ENCODE measurements at regions not wholly inside any gene's neighbourhood (a gene's known extent, or its start where the extent isn't known, plus 50 kb on each side); places are given as distances from the start of the nearest gene placed in this dataset.

DNA sequence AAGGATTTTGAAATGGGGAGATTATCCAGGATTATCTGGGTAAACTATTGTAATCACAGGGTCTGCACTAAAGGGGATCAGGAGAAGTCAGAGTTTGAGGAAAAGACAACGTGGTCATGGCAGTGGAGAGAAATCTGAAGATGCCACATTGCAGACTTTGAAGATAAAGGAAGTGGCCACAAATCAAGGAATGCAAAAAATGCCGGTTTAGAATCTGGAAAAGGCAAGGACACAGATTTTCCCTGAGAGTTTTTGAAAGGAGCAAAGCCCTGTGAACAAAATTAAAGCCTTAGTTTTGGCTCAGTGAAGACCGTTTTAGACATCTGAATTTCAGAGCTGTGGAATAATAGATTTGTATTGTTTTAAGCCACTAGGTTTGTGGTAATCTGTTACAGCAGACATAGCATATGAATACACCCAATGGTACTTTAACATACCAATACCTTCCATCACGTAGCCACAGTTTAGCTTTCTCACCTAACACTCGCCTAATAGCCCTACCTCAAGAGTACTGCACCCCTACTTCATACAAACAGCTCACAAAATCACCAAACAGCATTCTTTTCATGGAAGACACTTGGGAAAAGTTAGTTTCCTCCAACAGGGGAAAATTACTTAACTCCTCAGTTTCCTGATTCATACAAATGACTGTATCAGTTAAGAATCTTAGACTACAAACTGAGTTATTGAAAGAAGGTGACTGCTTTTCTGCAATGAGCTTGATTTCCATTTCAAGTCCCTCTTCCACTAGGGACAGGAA is 446.5 kb downstream of the INHBA start:
- TF ChIP-seq, protein P1, sequence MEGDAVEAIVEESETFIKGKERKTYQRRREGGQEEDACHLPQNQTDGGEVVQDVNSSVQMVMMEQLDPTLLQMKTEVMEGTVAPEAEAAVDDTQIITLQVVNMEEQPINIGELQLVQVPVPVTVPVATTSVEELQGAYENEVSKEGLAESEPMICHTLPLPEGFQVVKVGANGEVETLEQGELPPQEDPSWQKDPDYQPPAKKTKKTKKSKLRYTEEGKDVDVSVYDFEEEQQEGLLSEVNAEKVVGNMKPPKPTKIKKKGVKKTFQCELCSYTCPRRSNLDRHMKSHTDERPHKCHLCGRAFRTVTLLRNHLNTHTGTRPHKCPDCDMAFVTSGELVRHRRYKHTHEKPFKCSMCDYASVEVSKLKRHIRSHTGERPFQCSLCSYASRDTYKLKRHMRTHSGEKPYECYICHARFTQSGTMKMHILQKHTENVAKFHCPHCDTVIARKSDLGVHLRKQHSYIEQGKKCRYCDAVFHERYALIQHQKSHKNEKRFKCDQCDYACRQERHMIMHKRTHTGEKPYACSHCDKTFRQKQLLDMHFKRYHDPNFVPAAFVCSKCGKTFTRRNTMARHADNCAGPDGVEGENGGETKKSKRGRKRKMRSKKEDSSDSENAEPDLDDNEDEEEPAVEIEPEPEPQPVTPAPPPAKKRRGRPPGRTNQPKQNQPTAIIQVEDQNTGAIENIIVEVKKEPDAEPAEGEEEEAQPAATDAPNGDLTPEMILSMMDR (IDR thresholded peaks at IDR 0.05): no peak
- Histone ChIP-seq H3K4me1 (no peaks in the 10 kb centered on the region), H3K27me3 (ENCODE audit: low read depth) (no peaks in the 10 kb centered on the region), H3K9me3 (no peaks in the 10 kb centered on the region), H3K27ac (no peak overlapping the region), H3K36me3 (no peaks in the 10 kb centered on the region), H3K4me3 (no peak overlapping the region)
- intact Hi-C loops (cut with DNase I): no loop called here
- no peak for DNase-seq
- ATAC-seq: no peak

DNA sequence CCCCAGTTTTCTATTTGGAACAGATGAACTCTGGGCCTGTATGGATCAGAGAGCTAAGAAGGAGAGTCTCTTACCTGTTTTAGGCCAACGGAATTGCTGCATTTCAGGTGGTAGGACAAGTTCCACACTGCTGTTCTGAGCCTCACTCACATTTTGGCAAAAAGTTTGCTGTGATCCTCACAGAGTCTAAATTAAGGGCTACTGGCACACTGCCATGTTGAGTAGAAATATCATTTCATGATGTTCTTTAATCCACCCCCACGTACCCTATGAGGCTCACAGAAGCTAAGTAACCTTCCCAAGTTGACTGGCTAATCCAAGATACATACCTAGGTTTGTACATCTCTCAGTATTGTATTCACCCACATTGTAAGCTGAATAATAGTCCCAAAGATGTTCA is 447.2 kb downstream of the INHBA start:
- Histone ChIP-seq H3K4me1 (no peaks in the 10 kb centered on the region), H3K36me3 (no peaks in the 10 kb centered on the region)
- no peak for ATAC-seq

DNA sequence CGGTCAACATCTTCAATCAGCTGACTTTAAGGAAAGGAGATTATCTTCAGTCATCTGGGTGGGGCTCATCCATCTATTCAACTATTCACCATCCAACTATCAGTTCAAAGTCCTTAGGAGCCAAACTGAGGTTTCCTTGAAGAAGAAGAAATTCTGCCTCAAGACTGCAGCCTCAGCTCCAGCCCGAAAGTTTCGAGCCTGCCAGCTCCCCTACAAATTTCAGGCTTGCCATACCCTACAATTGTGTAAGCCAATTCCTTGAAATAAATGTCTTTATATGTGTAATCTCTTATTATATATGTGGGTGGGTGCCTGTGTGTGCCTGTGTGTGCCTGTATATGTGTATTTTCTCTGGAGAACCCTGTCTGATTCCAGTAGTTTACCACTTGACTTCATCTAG is 447.8 kb downstream of the INHBA start:
- TF ChIP-seq, protein P1 (IDR thresholded peaks at IDR 0.05): no peak

More for the DNA sequence above, 447.2 kb downstream of the INHBA start:
- H3K4me3 ChIP-seq: no peak overlapping the region
- no peaks in the 10 kb centered on the region for H3K27me3 ChIP-seq (ENCODE audit: low read depth)
- intact Hi-C loops (cut with DNase I): no loop called here
- H3K9me3 ChIP-seq: no peaks in the 10 kb centered on the region
- H3K27ac ChIP-seq: no peak overlapping the region
- DNase-seq: no peak
- TF ChIP-seq, protein P1 (IDR thresholded peaks at IDR 0.05): no peak

DNA sequence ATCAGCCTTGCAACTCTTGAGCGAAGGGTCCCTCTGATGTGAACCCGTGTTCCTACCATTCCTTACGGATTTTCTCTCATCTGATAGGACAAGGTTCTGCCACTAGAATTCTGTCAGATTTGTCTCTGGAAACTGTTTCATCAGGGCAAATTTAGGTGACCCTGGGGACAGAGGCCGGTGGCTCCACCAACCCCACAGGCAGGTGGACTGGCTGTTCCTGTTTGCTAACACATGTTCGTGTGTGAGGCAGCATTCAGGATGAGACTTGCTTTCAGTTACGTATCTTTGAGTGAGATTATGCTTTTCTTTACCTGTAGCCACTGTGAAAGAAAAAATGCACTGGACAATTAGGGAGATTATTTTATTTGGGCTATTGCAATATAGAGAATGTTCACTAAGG is 449.9 kb downstream of the INHBA start:
- TF ChIP-seq, protein P1 (IDR thresholded peaks at IDR 0.05): no peak

More for the DNA sequence above, 447.8 kb downstream of the INHBA start:
- Histone ChIP-seq H3K27me3 (ENCODE audit: low read depth) (no peaks in the 10 kb centered on the region), H3K4me3 (no peak overlapping the region), H3K9me3 (no peaks in the 10 kb centered on the region), H3K27ac (no peak overlapping the region), H3K4me1 (no peaks in the 10 kb centered on the region), H3K36me3 (no peaks in the 10 kb centered on the region)
- ATAC-seq (no peak), DNase-seq (no peak)
- intact Hi-C loops (cut with DNase I): no loop called here

DNA sequence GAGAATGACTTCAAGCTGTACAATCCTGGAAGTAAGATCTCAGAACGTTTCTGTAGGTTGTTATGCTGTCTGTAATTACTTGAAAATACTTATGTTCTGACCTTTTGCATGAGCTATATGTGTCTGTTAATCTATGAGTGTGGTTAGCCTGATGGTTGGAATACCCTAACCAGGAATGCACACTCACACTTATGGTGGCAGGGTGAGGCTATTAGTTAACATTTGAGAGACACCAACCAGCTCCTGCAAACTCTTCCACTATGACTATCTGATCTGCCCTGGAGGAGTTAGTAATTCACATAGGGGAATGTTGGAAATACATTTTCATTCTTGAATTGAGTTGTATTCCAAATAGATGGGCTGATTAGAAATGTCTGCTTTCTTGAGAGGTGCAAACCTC is 450.3 kb downstream of the INHBA start:
- Histone ChIP-seq H3K9me3 (no peaks in the 10 kb centered on the region), H3K27me3 (ENCODE audit: low read depth) (no peaks in the 10 kb centered on the region), H3K4me3 (no peak overlapping the region), H3K27ac (no peak overlapping the region), H3K4me1 (no peaks in the 10 kb centered on the region), H3K36me3 (no peaks in the 10 kb centered on the region)
- ATAC-seq (no peak), DNase-seq (no peak)
- intact Hi-C loops (cut with DNase I): no loop called here
- TF ChIP-seq, protein P1 (IDR thresholded peaks at IDR 0.05): no peak

More for the DNA sequence above, 449.9 kb downstream of the INHBA start:
- Histone ChIP-seq H3K9me3 (no peaks in the 10 kb centered on the region), H3K36me3 (no peaks in the 10 kb centered on the region), H3K27ac (no peak overlapping the region), H3K4me3 (no peak overlapping the region), H3K4me1 (no peaks in the 10 kb centered on the region), H3K27me3 (ENCODE audit: low read depth) (no peaks in the 10 kb centered on the region)
- DNase-seq (no peak), ATAC-seq (no peak)
- intact Hi-C loops (cut with DNase I): no loop called here
